ENCODE measurements at regions not wholly inside any gene's neighbourhood (a gene's known extent, or its start where the extent isn't known, plus 50 kb on each side); places are given as distances from the start of the nearest gene placed in this dataset.

DNA sequence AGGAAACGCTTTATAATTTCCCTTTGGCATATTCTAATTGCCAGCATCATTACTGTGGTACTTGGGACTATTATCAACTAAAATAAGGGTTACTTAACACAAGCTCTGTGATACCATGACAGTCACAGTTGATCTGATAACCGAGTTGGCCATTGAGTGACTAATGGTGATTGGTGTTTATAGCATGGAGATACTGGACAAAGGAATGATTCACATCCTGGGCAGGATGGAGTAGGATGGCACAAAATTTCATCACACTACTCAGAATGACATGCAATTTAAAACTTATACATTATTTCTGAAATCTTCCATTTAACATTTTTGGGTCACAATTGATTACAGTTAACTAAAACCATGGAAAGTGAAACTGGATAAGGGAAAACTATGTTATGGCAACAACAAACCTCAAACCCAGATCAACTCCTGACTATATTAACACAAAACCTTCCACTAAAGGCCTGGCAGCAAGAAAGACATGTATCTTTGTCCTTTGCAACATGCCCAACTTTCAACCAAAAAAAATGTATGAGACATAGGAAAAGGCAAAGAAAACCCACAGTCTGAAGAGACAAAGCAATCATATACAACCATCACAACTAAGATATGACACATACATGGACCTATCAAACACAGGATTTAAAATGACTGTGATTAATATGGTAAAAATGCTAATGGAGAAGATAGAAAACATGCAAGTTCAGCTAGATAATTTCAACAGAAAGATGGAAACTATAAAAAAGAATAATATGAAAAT, 208.5 kb upstream of the NRP1 start:
- no peak for DNase-seq

DNA sequence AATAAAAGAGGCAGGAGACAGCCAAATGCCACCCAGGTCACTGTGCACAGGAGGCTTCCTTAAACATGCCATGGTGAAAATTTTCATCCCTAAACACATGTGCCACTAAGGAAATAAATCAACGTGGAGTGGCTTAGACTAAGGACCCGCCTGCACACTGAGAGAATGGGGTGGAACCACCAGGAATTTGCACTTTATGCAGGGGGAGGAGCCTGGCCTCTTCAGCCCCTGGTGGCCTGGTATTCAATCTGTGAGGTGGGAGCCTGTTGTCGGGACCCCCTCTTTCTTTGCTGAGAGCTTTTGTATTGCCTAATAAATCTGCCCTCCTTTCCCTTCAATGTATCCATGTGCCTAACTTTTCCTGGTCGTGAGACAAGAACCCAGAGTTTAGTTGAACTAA, 204.6 kb upstream of the NRP1 start:
- no peak for DNase-seq

DNA sequence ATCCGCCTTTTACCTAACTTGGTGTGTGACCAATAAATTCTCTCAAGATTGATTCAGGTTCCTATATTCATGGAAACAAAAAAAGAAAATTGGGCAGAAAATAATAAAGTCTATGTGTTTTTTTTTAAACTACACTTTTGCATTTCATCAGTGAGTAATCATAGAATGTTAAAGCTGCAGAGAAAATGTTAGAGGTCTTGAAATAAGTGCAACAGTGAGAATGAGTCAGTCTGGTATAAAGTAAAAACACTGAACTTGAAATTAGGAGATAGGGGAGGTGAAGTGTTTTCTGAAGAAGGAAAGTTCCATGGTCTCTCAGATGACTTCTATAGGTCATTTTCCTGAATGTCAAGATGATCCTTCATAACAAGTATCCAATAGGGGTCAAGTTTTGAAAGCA, 202.6 kb upstream of the NRP1 start:
- no peak for DNase-seq

DNA sequence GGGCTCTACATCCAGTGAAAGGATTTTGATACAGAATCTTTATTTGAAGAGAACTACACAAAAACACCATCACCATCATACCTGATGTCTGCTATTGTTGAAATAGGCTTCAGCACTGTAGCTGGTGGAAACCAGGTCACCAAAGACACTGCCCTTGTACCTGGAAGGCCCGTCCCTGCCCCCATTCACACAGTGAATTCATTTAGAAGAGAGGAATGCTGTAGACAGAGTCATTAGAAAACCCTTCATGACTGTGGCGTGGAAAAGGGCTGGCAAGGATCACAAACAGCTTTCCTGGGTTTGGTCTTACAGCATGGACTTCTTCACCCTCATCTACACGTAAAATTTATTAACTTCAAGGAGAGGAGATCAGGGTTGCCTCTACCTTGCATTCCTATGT, 202.0 kb upstream of the NRP1 start:
- DNase-seq: no peak

DNA sequence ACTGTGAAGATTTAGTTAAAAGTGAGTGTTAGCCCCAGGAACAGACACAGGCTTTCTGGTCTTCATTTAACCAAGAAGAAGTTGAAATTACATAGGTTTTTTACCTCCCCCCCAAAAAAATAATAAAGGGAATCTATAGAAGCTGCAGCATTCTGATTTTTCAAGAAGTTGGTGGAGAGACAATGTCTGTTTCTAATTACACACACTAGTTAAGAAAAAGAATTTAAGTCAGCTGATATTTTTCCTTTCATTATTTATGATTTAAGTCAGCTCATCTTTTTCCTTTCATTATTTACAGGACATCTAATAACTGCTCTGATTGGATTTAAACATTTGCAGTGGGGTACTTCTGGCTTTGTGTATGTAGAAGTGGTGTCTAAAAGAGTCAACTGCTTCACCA, 201.4 kb upstream of the NRP1 start:
- no peak for DNase-seq

DNA sequence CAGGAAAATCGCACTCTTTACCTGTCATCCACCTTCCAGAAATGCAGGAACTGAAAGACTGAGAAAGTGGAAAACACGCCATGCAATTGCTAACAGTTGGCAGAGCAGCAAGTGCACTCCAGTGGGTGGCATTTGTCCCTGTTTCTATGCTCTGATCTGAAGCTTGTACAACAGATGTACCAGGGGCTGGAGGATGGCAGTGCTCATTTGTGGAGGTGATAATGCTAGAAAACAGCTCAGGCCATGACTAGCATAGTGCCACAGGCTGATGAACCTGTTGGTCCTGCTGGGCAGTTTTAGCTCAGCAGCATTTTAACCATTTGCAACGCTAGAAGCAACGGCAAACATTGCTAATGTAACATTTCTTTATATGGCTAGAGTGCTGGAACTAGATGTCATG, 199.9 kb upstream of the NRP1 start:
- DNase-seq: no peak

DNA sequence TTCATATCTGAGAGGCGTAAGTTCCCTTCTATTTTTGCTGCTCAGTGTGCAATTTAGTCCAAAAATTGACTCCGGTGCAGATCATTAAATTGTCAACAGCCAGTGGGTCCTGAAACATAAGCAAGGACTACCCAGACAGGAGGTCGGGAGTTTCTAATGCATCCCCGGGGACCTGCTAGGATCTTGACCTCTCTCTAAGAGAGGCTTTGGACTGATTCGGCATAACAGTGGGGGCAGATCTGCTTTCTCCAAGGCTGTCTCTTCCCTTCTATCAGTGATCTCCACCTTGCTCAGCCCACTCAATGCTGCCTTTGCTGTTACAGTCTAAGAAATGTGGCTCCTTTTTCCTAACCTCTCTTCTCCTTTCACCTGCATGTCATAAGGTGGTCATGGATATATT, 199.1 kb upstream of the NRP1 start:
- DNase-seq: no peak

DNA sequence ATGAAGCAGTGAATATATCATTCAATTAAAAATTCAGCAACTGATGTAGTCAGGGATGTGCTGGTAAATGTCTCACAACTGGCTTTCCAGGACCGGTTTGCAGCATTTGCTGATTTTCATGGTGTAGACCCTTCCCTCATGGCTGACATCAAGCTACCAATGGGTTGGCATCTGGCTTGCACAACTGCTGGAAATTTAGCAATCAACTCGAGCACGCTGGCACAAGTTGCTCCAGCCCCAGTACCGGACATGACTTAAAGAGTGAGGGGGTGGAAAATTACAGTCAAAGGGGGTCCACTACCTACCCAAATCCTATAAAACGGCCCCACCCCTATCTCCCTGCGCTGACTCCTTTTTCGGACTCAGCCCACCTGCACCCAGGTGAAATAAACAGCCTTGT, 198.4 kb upstream of the NRP1 start:
- DNase-seq: no peak

DNA sequence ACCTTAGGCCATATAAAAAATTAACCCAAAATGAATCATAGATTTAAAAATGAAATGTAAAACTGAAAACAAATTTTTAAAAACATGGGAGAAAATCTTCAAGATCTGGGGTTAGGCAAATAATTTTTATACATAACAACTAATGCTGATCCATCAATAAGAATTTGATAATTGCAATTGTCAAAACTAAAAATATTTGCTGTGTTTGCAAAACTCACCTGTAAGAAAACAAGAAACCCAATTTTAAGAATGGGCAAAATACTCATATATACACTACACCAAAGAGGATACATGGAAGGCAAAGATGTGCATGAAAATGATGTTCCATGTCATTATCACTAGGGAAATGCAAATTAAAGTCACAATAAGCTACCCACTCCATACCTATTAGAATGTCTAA, 194.8 kb upstream of the NRP1 start:
- no peak for DNase-seq

DNA sequence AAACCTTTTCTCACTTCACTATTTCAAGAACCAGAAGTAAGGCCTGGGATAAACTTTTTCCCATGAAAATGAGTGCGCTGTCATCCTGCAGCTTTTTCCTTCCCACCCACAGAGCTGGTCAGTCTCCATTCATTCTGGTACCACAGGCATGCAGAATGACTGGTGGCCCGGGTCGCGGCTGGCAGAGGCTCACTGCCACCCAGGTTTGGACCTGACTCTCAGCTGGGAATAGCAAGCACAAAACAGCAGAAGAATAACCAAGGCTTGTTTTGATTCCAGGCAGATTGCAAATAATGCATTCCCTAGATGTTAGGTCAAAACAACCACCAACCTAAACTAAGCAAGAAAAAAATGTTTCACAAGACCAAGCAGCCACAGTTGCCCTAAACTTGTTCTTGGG, 190.5 kb upstream of the NRP1 start:
- DNase-seq: no peak

DNA sequence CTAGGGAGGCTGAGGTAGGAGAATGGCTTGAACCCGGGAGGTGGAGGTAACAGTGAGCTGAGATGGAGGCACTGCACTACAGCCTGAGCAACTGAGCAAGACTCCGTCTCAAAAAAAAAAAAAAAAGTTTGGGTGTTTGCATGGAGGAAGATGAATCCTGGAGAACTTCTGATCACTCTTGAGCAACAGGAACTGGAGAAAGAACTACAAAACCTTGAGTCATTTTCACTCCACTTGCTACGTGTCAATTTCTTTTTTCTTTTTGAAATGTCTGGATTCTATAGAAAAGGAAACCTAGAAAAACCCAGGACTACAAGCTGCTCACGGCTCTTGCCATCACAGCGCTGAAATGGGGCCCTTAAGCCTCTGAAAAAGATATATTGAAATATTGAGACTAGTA, 189.6 kb upstream of the NRP1 start:
- no peak for DNase-seq

DNA sequence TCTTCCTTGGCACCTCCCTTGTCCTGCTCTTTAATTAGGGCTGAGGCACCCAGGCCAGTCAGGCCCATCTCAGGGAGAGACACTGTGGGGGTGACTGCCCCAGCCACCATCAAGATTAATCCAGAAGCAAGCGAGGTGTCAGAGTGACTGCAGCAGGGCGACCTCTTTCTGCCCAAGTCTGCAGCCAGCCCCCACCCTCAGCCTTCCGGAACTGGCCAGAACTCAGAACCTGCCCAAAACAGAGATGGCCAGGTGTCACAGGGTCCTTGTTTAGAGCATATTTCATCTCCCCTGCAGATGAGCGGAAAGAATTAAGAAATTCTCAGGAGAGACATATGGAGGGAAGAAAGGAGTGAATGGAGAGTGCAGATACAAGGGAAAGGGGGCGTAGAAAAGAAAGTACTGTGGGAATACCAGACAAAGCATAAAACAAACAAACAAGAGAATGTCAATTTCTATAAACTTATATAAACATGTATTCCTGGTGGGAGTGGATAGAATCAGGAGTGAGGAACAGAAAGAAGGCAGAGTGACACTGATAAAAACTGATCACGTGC, 188.8 kb upstream of the NRP1 start:
- DNase-seq: no peak

DNA sequence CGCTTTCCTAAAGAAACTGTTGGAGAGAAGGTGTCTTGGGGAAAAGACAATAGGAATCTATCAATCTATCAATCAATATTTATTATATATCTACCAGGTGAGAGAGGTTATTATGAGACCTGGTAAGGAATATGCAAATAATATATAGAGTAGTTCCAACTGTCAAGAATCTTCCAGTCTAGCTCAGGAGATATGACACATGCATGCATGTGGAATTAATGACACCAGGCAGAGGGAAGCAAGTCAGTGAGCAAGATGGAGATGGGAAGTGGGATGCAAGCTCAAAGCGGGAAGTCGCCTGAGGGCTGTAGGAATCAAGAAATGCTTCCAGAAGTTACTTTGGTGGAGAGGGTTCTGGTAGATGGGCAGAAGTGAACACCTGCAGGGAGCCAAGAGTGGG, 187.4 kb upstream of the NRP1 start:
- no peak for DNase-seq

DNA sequence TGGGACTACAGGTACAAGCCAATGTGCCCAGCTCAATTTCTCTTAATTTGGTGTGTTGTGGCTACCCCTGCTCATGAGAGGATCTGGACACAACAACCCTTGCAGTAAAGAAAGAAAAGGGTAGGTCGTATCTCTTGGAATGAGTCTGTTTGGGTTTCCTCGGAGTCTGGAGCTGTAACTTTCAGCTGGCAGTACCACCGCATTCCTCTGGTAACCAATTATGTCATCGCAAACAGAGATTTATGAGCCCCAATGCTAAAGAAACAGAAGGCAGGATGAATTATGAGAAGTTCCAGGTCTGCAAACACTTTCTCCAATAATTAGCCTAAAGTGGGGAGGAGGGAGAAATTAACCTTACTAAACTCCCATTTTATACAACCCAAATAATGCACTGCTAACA, 186.6 kb upstream of the NRP1 start:
- DNase-seq: no peak

DNA sequence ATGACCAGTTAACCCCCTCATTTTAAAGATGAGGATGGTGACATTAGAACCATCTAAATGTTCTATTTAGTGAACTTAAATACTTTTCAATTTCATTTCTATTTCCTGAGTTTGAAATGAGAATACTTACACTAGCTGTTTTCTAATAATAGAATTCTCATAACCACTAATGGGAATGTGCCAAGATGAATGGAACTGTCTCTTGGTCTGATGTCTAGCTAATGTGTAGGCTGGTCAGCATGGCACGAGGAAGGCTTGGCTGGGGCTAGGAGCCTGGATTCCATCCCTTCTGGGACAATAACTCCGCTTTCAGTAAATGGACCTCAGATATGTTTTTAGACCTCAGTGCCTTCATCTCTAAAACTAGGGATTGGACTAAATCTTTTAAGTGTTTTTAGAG, 185.8 kb upstream of the NRP1 start:
- no peak for DNase-seq

DNA sequence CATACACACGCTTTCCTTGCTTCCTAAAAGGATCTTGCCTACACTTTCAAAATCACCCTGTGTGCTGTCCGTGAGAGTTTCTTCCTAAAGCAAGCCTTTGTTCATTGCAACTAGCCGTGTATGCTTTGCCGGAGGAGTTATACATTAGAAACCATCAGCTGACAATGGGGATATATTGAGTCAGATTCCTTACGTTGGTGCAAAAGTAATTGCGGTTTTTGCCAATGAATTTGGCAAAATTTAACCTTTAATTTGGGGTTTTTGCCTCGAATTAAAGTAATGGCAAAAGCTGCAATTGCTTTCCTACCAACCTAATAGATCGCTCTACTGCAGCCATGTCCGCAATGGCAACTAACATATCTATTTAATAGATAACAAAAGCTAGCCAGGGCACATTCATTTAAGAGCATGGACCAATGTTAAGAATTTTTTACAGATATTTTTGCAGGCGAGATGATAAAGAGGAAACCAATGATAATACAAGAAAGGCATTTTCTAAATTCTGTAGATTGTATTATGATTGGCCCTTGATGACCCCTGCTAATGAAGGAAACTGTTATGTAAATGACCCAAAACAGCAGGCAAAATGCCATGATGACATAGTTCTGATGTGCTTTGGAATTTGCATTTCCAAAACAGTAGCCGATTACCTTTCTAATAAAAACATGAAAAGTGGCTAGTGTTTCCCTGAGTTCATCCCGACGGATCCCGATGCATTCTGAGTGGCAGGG, 184.8 kb upstream of the NRP1 start:
- DNase-seq: no peak

DNA sequence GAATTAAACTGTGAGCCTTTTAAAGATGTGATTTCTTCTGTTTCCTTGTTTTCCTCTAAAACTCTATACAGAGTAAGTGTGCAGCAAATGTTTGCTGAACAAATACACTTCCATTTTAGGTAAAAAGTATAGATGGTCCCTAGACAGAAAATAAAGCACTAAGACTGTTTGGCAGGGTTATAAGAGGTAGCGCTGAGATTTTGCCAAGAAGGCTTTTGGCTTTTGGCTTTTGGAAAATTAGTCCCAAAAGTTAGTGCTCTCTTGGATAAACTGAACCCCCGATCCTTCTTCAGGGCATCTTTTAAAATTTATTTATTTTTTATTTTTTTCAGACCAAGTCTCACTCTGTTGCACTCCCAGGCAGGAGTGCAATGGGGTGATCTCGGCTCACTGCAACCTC, 175.7 kb upstream of the NRP1 start:
- no peak for DNase-seq

DNA sequence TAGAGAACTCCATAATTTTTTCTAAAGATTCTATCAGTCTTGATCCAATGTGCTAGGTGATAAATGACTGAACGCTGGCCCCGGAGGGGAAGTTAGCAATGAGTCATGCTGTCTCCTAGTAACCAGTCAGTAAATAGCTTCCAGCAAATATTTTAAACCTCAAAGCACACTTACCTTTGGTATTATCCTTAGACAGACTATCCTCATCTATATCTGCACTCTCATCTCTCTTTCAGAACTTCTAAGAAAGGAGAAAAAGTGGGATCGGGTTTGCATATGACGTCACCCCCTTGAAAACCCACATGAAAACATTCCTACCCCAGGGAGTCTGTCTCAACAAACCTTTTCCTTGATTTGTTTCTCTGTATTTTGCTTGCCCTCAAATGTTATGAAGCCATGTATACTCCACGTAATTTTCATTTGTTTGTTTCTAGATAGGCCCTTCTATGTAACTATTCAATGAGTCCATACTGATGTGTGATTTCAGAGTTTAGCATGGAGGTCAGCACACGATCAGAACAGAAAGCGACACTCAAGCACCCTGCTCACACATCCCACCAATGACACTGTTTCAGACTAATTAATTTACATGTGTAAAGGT, 174.9 kb upstream of the NRP1 start:
- DNase-seq: no peak

DNA sequence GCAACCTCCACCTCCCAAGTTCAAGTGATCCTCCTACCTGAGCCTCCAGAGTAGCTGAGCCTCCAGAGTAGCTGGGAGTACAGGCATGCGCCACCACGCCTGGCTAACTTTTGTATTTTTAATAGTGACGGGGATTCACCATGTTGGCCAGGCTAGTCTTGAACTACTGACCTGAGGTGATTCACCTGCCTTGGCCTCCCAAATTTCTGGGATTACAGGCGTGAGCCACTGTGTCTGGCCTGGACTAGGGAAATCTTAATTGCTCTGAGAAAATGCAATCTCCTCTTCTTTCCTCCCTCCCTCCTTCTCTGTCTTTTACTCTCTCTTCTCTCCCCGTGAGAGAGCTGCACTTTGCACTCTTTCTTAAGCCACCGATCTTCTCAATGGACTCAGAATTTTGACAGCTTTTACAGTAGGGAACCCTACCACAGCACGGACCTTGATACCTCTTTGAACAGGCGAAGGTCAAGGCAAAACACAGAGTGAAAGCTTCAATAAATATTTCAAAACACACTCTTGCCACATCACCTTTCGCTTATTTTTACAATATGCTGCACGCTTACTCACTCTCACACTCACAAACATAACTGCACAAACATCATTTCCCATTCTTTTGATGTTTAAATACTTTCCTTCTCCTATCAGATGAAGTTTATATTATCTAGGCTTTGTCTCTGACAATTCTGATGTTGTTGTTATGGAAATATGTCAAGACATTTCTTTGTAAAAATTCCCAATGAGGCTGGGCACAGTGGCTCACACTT, 173.4 kb upstream of the NRP1 start:
- no peak for DNase-seq

DNA sequence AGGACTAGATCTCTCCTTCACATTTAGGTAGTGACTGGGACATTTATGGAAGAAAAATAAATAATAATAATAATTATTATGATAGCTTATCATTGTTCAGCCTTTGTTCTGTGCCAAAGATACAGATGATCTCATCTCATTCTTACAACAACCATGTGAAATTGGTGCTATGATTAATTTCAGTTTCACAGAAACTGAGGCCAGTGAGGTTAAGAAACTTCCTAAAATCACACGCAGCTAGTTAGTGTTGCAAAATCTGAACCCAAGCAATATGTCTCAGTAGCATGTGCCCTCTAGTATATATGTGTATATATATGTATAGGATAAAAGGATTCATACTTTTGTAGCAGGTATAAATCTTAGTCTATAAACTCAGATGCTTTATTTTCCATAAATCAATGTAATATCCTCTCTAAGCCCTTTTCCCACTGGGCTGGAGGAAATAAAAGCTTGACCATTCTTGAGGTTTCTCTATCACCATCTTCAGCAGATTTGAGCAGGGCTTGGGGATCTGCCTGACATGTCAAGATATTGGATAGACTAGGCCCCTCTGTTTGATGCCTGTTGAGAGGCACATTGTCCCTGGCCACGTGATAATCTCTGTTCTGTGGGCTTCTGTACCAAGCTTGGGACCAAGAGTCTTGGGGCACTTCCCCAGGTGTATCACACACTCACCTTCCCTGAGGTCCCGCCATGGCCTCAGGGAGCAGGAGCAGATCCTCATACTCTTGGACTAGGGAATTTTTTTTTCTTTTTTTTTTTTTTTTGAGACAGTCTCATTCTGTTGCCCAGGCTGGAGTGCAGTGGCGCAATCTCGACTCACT, 172.6 kb upstream of the NRP1 start:
- DNase-seq: no peak

DNA sequence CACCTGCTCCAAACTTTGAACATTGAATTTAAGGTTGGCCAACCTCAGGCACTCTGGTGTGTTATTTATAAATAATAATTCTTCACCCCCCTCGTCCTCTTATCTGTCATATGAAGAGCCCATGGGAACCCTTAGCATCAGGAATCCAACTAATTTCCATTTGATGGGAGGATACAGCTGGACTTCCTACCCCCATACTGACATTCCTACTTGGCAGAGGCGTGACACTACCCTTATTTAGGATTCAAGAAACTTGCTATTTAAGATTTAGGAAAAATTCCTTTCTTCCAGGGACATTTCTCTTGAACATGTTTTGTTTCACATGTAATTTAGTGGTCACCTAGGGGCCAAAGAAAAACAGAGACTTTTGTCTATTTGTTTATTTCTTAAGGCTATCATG, 171.9 kb upstream of the NRP1 start:
- no peak for DNase-seq

DNA sequence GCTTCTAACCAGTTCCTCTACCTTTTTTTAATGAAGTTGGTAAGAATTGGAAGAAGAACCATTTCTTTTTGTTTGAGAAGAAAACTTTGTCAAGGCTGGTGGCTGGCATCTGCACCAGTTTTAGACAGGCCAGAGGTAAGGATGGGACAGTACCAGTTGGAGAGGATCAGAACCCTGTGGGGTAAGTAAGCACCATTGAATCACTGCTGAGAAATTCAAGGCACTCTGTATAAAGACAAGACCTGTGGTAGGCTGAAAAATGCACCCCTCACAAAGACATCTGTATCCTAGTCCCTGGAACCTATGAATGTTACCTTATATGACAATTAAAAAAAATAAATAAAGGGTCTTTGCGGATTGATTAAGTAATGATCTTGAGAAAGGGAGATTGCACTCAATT, 166.7 kb upstream of the NRP1 start:
- DNase-seq: no peak
